ENCODE measurements at regions not wholly inside any gene's neighbourhood (a gene's known extent, or its start where the extent isn't known, plus 50 kb on each side); places are given as distances from the start of the nearest gene placed in this dataset.
"Not testable (repeated sequence)": the region's sequence is repeated elsewhere in the genome, so short reads cannot be mapped to it uniquely, and the experiment has no call there.

GRCh38 chr14:76701981-76702380, 59.3 kb upstream of the VASH1 start:
- no peak for DNase-seq

GRCh38 chr14:76705214-76705613, 56.1 kb upstream of the VASH1 start:
- no peak for DNase-seq

- DNase-seq, result not testable (repeated sequence)
Measured at GRCh38 chr14:76706207-76706606, 55.1 kb upstream of the VASH1 start.

- DNase-seq, result no peak
Measured at GRCh38 chr14:76706811-76707210, 54.5 kb upstream of the VASH1 start.

- no peak for DNase-seq
Measured at GRCh38 chr14:76708028-76708427, 53.2 kb upstream of the VASH1 start.

- DNase-seq, result no peak
Measured at GRCh38 chr14:76708771-76709170, 52.5 kb upstream of the VASH1 start.

GRCh38 chr14:76710056-76711010, 50.9 kb upstream of the VASH1 start:
- no peak for DNase-seq
